A549 (cell line): ENCODE measurements at regions not wholly inside any gene's neighbourhood (a gene's known extent, or its start where the extent isn't known, plus 50 kb on each side); places are given as distances from the start of the nearest gene placed in this dataset.

ENCODE experiments used
- ATAC-seq, 2 experiments: fragments of 200-7000 bp in 1 of 2; fragments of >200 bp in 1 of 2; cut with Nextera tagmentation in 1 of 2; cut with Tn5 transposase in 1 of 2; 3 replicates each; pipeline versions ENCODE4 v1.8.0 to v1.9.1; 2018 to 2020; ENCODE audit warnings: mild to moderate bottlenecking in 1 of 2, moderate library complexity in 1 of 2
- CTCF ChIA-PET: fragments of 300-600 bp; sonication (Branson Sonifier 250); formaldehyde crosslinking; extraction: SDS; loops from one replicate; lab custom pipeline; 2021; ENCODE audit warnings: antibody characterized with exemption, inconsistent platforms; lab: Yijun Ruan, JAX
- POLR2A ChIA-PET: fragments of 350-600 bp; formaldehyde crosslinking; extraction: SDS; loops from one replicate; lab custom pipeline; 2021; ENCODE audit warnings: antibody characterized with exemption, inconsistent platforms; lab: Yijun Ruan, JAX
- DNase-seq, 2 experiments: peaks; one replicate each; pipeline versions ENCODE4 v3.0.0 to v3.0.0-alpha.2; 2011 to 2016; ENCODE audit warnings: low read depth in 1 of 2, low spot score in 1 of 2
- FAIRE-seq: peaks from 2 replicates; lab custom pipeline; 2011; peaks lifted over from hg19 to GRCh38; lab: Jason Lieb, UNC
- H3K27ac ChIP-seq, 2 experiments: fragments of >200 bp; sonication (Bioruptor Twin); formaldehyde crosslinking; 3 replicates each; pipeline ENCODE4 v1.5.1; 2016 to 2017
- H3K4me1 ChIP-seq: fragments of >200 bp; sonication (Bioruptor Twin); formaldehyde crosslinking; 3 replicates; pipeline ENCODE4 v1.6.1; 2016
- H3K4me2 ChIP-seq: fragments of >200 bp; sonication (Bioruptor Twin); formaldehyde crosslinking; 3 replicates; pipeline ENCODE4 v1.6.1; 2016
- H3K4me3 ChIP-seq: fragments of >200 bp; sonication (Bioruptor Twin); formaldehyde crosslinking; 3 replicates; pipeline ENCODE4 v1.5.1; 2016
- H3K9me3 ChIP-seq: fragments of >200 bp; sonication (Bioruptor Twin); formaldehyde crosslinking; 3 replicates; pipeline ENCODE4 v1.6.1; 2016
- BHLHE40 ChIP-seq: IDR thresholded peaks from 2 replicates; pipeline ENCODE4 v1.6.1; 2012; ENCODE audit warnings: low read depth, low read length, inconsistent platforms
- CBX8 ChIP-seq: fragments of 200-600 bp; sonication (generic); IDR thresholded peaks from 2 replicates; pipeline ENCODE4 v1.6.1; 2016
- CEBPB ChIP-seq, 2 experiments: fragments of >200 bp in 1 of 2; sonication (Bioruptor Twin) in 1 of 2; formaldehyde crosslinking in 1 of 2; IDR thresholded peaks; 2 replicates each; pipeline ENCODE4 v1.6.1; 2012 to 2016
- CHD2 ChIP-seq: fragments of 150-350 bp; IDR thresholded peaks from 2 replicates; pipeline ENCODE4 v1.6.1; 2014; ENCODE audit warnings: low read length; ENCODE audit not compliant: partially characterized antibody
- EHMT2 ChIP-seq: fragments of 200-600 bp; sonication (generic); IDR thresholded peaks from 2 replicates; pipeline ENCODE4 v1.6.1; 2016; ENCODE audit warnings: antibody characterized with exemption, low read depth, mild to moderate bottlenecking, moderate library complexity
- FOSB ChIP-seq: fragments of 250-450 bp; sonication (Bioruptor Pico); IDR thresholded peaks from 2 replicates; pipeline ENCODE4 v1.5.0; 2020; ENCODE audit warnings: mild to moderate bottlenecking, moderate library complexity
- FOSL2 ChIP-seq, 2 experiments: fragments of 450-650 bp in 1 of 2; fragments of >200 bp in 1 of 2; sonication (Bioruptor Twin) in 1 of 2; formaldehyde crosslinking; IDR thresholded peaks; 2 replicates each; pipeline versions ENCODE4 v1.5.0 to v1.6.1; 2016 to 2020; ENCODE audit warnings: mild to moderate bottlenecking in 1 of 2, moderate library complexity in 1 of 2
- FOXS1 ChIP-seq: fragments of 250-450 bp; sonication (Bioruptor Pico); IDR thresholded peaks from 2 replicates; pipeline ENCODE4 v1.5.0; 2020; ENCODE audit warnings: mild to moderate bottlenecking, moderate library complexity
- HEYL ChIP-seq: fragments of 250-450 bp; sonication (Bioruptor Pico); IDR thresholded peaks from 2 replicates; pipeline ENCODE4 v1.8.0; 2021; ENCODE audit warnings: mild to moderate bottlenecking, moderate library complexity
- HOXB13 ChIP-seq: fragments of 250-450 bp; sonication (Bioruptor Pico); IDR thresholded peaks from 2 replicates; pipeline ENCODE4 v1.5.0; 2020; ENCODE audit warnings: low read depth, mild to moderate bottlenecking, moderate library complexity
- JUN ChIP-seq, 2 experiments: fragments of >200 bp; sonication (Bioruptor Twin); formaldehyde crosslinking; IDR thresholded peaks; 2 replicates in 1 of 2; 3 replicates in 1 of 2; pipeline ENCODE4 v1.6.1; 2016 to 2017
- JUNB ChIP-seq: fragments of >200 bp; sonication (Bioruptor Twin); formaldehyde crosslinking; IDR thresholded peaks from 2 replicates; pipeline ENCODE4 v1.6.1; 2016
- KDM1A ChIP-seq: fragments of 200-600 bp; sonication (generic); IDR thresholded peaks from 2 replicates; pipeline ENCODE4 v1.6.1; 2016; ENCODE audit warnings: low read depth, mild to moderate bottlenecking
- MAFK ChIP-seq: fragments of 450-650 bp; IDR thresholded peaks from 2 replicates; pipeline ENCODE4 v1.6.1; 2014; ENCODE audit not compliant: partially characterized antibody
- NFE2L2 ChIP-seq: fragments of 150-350 bp; conservative IDR thresholded peaks from 2 replicates; pipeline ENCODE4 v1.6.1; 2014; ENCODE audit warnings: low read length
- NPAS2 ChIP-seq: fragments of 250-450 bp; sonication (Bioruptor Pico); IDR thresholded peaks from 2 replicates; pipeline ENCODE4 v1.8.0; 2022; ENCODE audit warnings: mild to moderate bottlenecking, moderate library complexity, borderline replicate concordance
- POLR2A ChIP-seq: IDR thresholded peaks from 2 replicates; pipeline ENCODE4 v1.6.1; 2012; ENCODE audit warnings: mild to moderate bottlenecking, low read length
- RARB ChIP-seq: fragments of 250-450 bp; sonication (Bioruptor Pico); IDR thresholded peaks from 2 replicates; pipeline ENCODE4 v1.8.0; 2021; ENCODE audit warnings: mild to moderate bottlenecking, moderate library complexity
- ZSCAN20 ChIP-seq: fragments of 250-450 bp; sonication (Bioruptor Pico); IDR thresholded peaks from 2 replicates; pipeline ENCODE4 v1.8.0; 2022; ENCODE audit warnings: mild to moderate bottlenecking, moderate library complexity
- WGBS: methylation state at CpG from one replicate; pipeline ENCODE4 v1.1.6; 2017; ENCODE audit errors: missing lambda C conversion rate; 5-methylcytosine and 5-hydroxymethylcytosine counted together
- TF ChIP-seq, protein P1 (sequence below): IDR thresholded peaks from 2 replicates; pipeline ENCODE4 v1.6.1; 2012
- TF ChIP-seq, protein P2 (sequence below): fragments of 200-600 bp; sonication (generic); IDR thresholded peaks from 2 replicates; pipeline ENCODE4 v1.6.1; 2016; ENCODE audit warnings: antibody characterized with exemption, mild to moderate bottlenecking, moderate library complexity

DNA sequence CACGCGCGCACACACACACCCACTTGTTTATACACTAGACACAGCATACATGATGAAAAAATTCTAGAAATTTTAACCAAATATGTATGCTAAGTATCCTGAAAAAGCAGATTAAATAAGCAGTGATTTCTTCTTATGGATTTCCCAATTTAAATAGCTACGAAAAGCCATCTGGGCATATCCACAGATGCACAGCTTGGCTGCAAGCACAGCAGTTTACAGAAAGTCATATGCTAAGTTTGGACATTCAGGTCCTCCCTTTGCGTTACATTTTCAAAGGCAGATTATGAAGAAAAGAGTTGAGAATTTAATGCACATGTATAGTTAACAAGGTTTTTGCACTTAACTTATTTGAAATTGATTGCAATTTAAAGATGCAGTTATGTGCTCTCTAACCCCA lies 542.2 kb upstream of the EPHA5 start:
- H3K4me3 ChIP-seq, result no peak overlapping the region
- no peak for FAIRE-seq
- TF ChIP-seq JUN (IDR thresholded peaks at IDR 0.05), result no peak
- TF ChIP-seq ZSCAN20, result no peak
- no peak for TF ChIP-seq FOSB (CRISPR knock-in tag)
- TF ChIP-seq, all 56 proteins: peak for 0
- no peak overlapping the region for H3K4me2 ChIP-seq
- no peaks in the 10 kb centered on the region for H3K4me1 ChIP-seq
- no peak overlapping the region for H3K27ac ChIP-seq
- DNase-seq, result no peak
- WGBS, result 95% methylated on average over 5 of the region's 5 CpGs
- ChIA-PET CTCF (interaction anchor here (0.6 kb wide), 1 partner anchor 44 kb away, joined by 4 read pairs; no protein-coding TSS in a partner anchor), POLR2A (no interaction called here)
- no peak for ATAC-seq
- H3K9me3 ChIP-seq, result no peaks in the 10 kb centered on the region

DNA sequence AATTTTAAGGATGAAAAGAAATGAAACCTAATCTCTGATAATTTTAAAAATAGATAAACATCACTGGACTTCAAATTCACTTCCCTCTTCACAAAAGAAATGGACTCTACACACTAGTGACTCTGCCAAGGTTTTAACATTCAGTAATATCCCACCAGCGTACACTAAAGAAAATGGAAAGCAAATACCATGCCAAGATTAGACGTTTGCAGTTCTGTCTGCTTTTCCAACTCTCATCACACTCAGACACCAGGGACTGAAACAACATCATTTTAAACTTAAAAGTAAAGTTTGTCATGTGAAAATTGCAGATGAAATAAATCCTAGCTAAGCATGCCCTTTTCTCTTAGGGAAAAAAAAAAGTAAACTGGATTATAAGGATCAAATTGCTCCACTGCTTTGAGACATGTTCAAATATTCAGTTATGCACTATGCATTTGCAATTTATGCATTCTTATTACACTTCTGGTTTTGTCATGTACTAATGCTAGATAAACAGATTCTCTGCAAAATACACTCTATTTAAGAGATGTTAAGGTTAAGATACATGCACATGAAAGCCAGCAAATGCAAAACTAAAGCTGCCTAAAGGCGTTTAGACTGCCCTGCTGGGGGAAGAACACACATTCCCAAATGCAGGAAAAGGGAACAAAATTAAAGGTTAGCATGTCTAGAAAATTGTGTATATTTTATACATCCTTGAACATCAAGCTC lies 534.4 kb upstream of the EPHA5 start:
- FAIRE-seq, result no peak
- no peak for DNase-seq
- 32% methylated on average over 3 of the region's 3 CpGs for WGBS
- ATAC-seq, result no peak
- H3K4me2 ChIP-seq, result no peak overlapping the region
- H3K27ac ChIP-seq, result no peak overlapping the region
- CTCF ChIA-PET, result no interaction called here
- no peaks in the 10 kb centered on the region for H3K4me1 ChIP-seq
- POLR2A ChIA-PET, result no interaction called here
- no peak for TF ChIP-seq POLR2A
- no peak overlapping the region for H3K4me3 ChIP-seq
- no peaks in the 10 kb centered on the region for H3K9me3 ChIP-seq

DNA sequence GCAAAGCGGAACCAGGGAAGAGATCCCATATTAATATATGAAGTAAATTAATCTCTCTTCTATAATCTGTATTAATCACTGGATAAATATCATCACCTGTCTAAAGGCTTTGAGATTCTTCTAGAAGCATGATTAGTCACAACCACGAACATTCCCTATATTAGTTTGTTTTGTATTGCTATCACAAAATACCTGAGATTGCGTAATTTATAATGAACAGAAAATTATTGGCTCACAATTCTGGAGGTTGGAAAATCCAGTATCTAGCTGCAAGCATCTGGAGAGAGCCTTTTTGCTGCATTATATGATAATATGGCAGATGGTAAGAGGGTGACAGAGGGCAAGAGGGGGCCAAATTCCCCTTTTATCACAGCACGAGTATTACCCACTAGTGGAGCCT lies 532.6 kb upstream of the EPHA5 start:
- ChIA-PET CTCF (no interaction called here), POLR2A (no interaction called here)
- H3K9me3 ChIP-seq, result no peaks in the 10 kb centered on the region
- H3K27ac ChIP-seq, result no peak overlapping the region
- no peak overlapping the region for H3K4me2 ChIP-seq
- WGBS, result 83% methylated on average over 4 of the region's 4 CpGs
- no peak for FAIRE-seq
- TF ChIP-seq CEBPB (IDR thresholded peaks at IDR 0.05) (peak in 1 of 2 experiments; percentile 35; a peak in 1 of 4 replicates), HEYL (CRISPR knock-in tag) (no peak)
- ATAC-seq, result no peak
- H3K4me3 ChIP-seq, result no peak overlapping the region
- DNase-seq, result no peak
- H3K4me1 ChIP-seq, result no peaks in the 10 kb centered on the region

DNA sequence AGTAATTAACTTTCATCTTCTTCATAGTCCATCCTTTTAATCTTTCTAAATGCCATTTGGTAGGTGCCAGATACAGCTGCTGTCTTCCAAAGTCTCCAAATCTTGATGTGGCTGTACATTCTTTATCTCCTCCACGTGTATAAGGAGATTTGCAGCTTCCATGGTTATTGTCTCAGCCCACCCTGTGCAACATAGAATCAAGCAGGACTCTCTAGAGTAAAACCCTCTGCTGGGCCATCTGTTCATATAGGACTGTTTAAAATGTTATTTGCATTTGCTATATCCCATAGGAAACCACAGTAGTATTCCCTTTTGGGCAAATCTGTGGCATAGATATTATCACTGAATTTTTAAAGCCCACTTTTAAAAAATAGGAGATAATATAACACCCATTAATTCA lies 527.2 kb upstream of the EPHA5 start:
- Histone ChIP-seq H3K9me3 (no peaks in the 10 kb centered on the region), H3K4me1 (no peaks in the 10 kb centered on the region), H3K27ac (no peak overlapping the region), H3K4me2 (no peak overlapping the region), H3K4me3 (no peak overlapping the region)
- CTCF ChIA-PET, result no interaction called here
- ATAC-seq (no peak), FAIRE-seq (no peak), DNase-seq (no peak)
- WGBS, result 20% methylated on average over 1 of the region's 1 CpG
- TF ChIP-seq JUNB (no peak), FOSL2 (IDR thresholded peaks at IDR 0.05) (no peak), FOSL2 (CRISPR knock-in tag; IDR thresholded peaks at IDR 0.05) (no peak)
- POLR2A ChIA-PET, result no interaction called here

DNA sequence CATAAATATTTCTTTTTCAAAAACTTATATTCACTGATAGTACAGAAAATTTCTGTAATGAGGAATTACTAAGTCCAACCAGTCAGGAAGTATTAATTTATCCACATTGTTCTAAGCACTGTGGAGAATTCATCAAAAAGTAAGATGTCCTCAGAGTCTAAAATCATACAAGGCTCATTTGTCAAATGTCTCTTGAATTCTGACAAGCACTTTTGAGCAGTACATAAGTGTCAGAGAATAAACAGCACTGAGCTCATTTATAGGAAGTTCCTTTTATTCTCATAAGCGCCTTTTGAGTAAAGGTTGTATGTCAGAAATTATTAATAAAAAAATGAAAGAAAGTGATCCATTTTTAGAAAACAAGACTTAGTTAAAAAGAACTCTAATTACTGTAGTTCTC lies 523.2 kb upstream of the EPHA5 start:
- no peak overlapping the region for H3K4me2 ChIP-seq
- TF ChIP-seq FOXS1 (CRISPR knock-in tag) (no peak), HOXB13 (no peak), CBX8 (no peak), RARB (CRISPR knock-in tag) (no peak), FOSB (CRISPR knock-in tag) (no peak), FOSL2 (IDR thresholded peaks at IDR 0.05) (no peak), FOSL2 (CRISPR knock-in tag; IDR thresholded peaks at IDR 0.05) (no peak), ZSCAN20 (no peak), EHMT2 (no peak), KDM1A (no peak), BHLHE40 (no peak), NFE2L2 (no peak), MAFK (no peak), CHD2 (no peak), NPAS2 (CRISPR knock-in tag) (no peak)
- TF ChIP-seq, protein P1, sequence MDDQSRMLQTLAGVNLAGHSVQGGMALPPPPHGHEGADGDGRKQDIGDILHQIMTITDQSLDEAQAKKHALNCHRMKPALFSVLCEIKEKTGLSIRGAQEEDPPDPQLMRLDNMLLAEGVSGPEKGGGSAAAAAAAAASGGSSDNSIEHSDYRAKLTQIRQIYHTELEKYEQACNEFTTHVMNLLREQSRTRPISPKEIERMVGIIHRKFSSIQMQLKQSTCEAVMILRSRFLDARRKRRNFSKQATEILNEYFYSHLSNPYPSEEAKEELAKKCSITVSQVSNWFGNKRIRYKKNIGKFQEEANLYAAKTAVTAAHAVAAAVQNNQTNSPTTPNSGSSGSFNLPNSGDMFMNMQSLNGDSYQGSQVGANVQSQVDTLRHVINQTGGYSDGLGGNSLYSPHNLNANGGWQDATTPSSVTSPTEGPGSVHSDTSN, result no peak
- TF ChIP-seq, protein P2, sequence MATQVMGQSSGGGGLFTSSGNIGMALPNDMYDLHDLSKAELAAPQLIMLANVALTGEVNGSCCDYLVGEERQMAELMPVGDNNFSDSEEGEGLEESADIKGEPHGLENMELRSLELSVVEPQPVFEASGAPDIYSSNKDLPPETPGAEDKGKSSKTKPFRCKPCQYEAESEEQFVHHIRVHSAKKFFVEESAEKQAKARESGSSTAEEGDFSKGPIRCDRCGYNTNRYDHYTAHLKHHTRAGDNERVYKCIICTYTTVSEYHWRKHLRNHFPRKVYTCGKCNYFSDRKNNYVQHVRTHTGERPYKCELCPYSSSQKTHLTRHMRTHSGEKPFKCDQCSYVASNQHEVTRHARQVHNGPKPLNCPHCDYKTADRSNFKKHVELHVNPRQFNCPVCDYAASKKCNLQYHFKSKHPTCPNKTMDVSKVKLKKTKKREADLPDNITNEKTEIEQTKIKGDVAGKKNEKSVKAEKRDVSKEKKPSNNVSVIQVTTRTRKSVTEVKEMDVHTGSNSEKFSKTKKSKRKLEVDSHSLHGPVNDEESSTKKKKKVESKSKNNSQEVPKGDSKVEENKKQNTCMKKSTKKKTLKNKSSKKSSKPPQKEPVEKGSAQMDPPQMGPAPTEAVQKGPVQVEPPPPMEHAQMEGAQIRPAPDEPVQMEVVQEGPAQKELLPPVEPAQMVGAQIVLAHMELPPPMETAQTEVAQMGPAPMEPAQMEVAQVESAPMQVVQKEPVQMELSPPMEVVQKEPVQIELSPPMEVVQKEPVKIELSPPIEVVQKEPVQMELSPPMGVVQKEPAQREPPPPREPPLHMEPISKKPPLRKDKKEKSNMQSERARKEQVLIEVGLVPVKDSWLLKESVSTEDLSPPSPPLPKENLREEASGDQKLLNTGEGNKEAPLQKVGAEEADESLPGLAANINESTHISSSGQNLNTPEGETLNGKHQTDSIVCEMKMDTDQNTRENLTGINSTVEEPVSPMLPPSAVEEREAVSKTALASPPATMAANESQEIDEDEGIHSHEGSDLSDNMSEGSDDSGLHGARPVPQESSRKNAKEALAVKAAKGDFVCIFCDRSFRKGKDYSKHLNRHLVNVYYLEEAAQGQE, result no peak
- TF ChIP-seq, all 56 proteins: peak for 0
- H3K9me3 ChIP-seq, result no peaks in the 10 kb centered on the region
- no peak for DNase-seq
- H3K27ac ChIP-seq, result no peak overlapping the region
- ChIA-PET POLR2A (no interaction called here), CTCF (no interaction called here)
- no peak overlapping the region for H3K4me3 ChIP-seq
- H3K4me1 ChIP-seq, result no peaks in the 10 kb centered on the region
- ATAC-seq, result no peak
- 91% methylated on average over 1 of the region's 1 CpG for WGBS
- FAIRE-seq, result no peak
